Cerebellar cortex (tissue), 1 donor: ENCODE measurements at regions not wholly inside any gene's neighbourhood (a gene's known extent, or its start where the extent isn't known, plus 50 kb on each side); places are given as distances from the start of the nearest gene placed in this dataset.

ENCODE experiments used
- DNase-seq: peaks from one replicate; pipeline ENCODE4 v3.0.0-alpha.2; 2015; ENCODE audit warnings: low spot score

GRCh38 chr15:46316024-46316423, 681.2 kb downstream of the SQOR start:
- no peak for DNase-seq

- no peak for DNase-seq
Measured at GRCh38 chr15:46317029-46317428, 682.2 kb downstream of the SQOR start.

GRCh38 chr15:46322753-46323152, 687.9 kb downstream of the SQOR start:
- DNase-seq: no peak

GRCh38 chr15:46326173-46326572, 691.3 kb downstream of the SQOR start:
- DNase-seq: no peak

- no peak for DNase-seq
Measured at GRCh38 chr15:46328821-46329220, 694.0 kb downstream of the SQOR start.

- no peak for DNase-seq
Measured at GRCh38 chr15:46329876-46330275, 695.0 kb downstream of the SQOR start.

- no peak for DNase-seq
Measured at GRCh38 chr15:46331546-46331945, 696.7 kb downstream of the SQOR start.

GRCh38 chr15:46343196-46343935, 708.5 kb downstream of the SQOR start:
- no peak for DNase-seq

- peak; percentile 4 for DNase-seq
Measured at GRCh38 chr15:46344115-46344724, 709.4 kb downstream of the SQOR start.

- no peak for DNase-seq
Measured at GRCh38 chr15:46344915-46345314, 710.1 kb downstream of the SQOR start.

- DNase-seq: no peak
Measured at GRCh38 chr15:46354443-46354842, 719.6 kb downstream of the SQOR start.

- DNase-seq: peak; percentile 60
Measured at GRCh38 chr15:46365572-46365971, 730.7 kb downstream of the SQOR start.

- DNase-seq: no peak
Measured at GRCh38 chr15:46366360-46367007, 731.7 kb downstream of the SQOR start.

- DNase-seq: no peak
Measured at GRCh38 chr15:46383978-46384377, 749.1 kb downstream of the SQOR start.

- DNase-seq: no peak
Measured at GRCh38 chr15:46386356-46386755, 751.5 kb downstream of the SQOR start.

GRCh38 chr15:46389739-46390138, 754.9 kb downstream of the SQOR start:
- no peak for DNase-seq

GRCh38 chr15:46394463-46394862, 759.6 kb downstream of the SQOR start:
- no peak for DNase-seq

- no peak for DNase-seq
Measured at GRCh38 chr15:46408312-46408711, 773.5 kb downstream of the SQOR start.

- no peak for DNase-seq
Measured at GRCh38 chr15:46409841-46410301, 775.0 kb downstream of the SQOR start.

GRCh38 chr15:46410705-46411104, 775.9 kb downstream of the SQOR start:
- no peak for DNase-seq

- DNase-seq: no peak
Measured at GRCh38 chr15:46411900-46412299, 777.1 kb downstream of the SQOR start.

GRCh38 chr15:46413799-46414198, 779.0 kb downstream of the SQOR start:
- DNase-seq: no peak

GRCh38 chr15:46416544-46416943, 781.7 kb downstream of the SQOR start:
- no peak for DNase-seq
